Right renal pelvis (tissue), 4 donors: ENCODE measurements at regions not wholly inside any gene's neighbourhood (a gene's known extent, or its start where the extent isn't known, plus 50 kb on each side); places are given as distances from the start of the nearest gene placed in this dataset.

Experiments used
- DNase-seq, 4 donors: peaks; one replicate each; pipeline ENCODE4 v3.0.0-alpha.2; 2013; ENCODE audit warnings: low read depth in 4 of 4, low spot score in 3 of 4, missing footprints in 1 of 4

GRCh38 chr13:47374741-47375140, 477.9 kb upstream of the HTR2A start:
- DNase-seq, result no peak

DNA sequence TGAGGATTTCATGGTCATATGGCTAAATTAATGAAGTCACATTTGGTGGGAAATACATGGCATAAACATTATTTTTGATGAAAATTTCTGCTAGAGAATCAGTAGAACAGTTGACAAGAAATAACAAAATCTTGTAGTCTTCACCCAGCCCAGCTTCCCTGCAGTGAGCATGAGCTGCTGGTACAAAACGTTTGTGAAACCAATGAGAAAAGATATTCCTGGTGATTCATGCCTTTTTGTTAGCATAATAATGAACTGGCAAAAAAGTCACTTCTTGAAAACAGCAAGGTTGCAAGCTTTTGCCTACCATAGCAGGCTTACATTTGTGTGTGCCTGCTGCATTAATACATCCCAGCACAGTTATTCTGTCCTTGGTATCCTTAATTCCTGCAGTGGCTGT, 475.9 kb upstream of the HTR2A start:
- DNase-seq, result no peak

DNA sequence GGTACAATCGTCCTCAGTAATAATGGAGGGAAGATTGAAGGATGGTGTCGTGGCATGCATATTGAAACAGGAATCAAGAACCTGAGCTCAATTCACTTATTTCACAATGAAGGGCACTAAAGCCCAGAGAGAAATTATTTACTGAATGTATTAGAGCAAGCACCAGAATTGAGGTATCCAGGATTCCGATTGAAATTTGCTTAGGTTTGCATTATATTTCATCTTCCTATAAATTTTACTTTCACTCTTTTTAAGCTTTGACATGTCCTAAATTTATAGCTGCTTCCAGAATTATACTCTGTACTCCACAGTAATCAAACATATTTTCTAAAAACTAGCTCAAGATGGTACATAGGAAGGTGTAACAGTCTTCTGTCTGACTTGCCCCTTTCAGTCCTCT, 454.9 kb upstream of the HTR2A start:
- DNase-seq, result no peak

GRCh38 chr13:47350334-47351124, 453.7 kb upstream of the HTR2A start:
- DNase-seq, result no peak

DNA sequence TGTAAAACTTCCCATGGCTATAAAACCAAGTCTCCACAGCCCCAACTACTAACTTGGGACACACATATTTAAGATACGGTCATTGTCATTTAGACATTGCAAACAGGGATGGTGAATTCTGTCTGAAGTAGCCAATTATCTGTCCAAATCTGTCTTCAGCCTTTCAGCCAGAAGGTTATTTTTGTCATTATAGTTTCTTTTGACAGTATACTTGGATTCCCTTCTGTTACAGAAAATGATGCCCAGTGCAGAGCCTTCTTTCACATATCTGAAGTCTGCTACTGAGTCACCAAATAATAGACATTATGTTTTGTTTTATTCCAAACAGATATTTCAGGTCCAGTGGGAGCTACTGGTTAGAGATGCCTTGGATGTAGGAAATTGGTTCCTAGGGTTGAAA, 452.4 kb upstream of the HTR2A start:
- no peak for DNase-seq

- DNase-seq, result no peak
Observed at GRCh38 chr13:47337781-47338507, 441.1 kb upstream of the HTR2A start.

GRCh38 chr13:47334173-47334572, 437.3 kb upstream of the HTR2A start:
- DNase-seq, result no peak

GRCh38 chr13:47332149-47332548, 435.3 kb upstream of the HTR2A start:
- DNase-seq, result no peak

GRCh38 chr13:47330031-47330430, 433.2 kb upstream of the HTR2A start:
- DNase-seq, result no peak

DNA sequence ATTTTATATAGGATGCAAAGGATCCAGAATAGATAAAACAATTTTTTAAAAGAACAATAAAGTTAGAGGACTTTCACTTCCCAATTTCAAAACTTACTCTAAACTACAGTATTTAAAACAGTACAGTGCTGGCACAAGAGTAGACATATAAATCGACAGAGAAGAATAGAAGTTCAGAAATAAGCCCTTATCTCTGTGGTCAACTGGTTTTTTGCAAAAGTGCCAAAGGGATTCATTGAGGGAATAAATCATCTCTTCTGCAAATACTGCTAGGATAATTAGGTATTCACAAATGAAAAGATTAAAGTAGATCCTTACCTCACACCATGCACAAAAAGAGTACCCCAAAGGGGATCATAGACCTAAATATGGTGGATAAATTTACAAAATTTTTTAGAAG, 431.0 kb upstream of the HTR2A start:
- no peak for DNase-seq

- DNase-seq, result no peak
Observed at GRCh38 chr13:47326061-47326460, 429.2 kb upstream of the HTR2A start.

- no peak for DNase-seq
Observed at GRCh38 chr13:47317356-47317755, 420.5 kb upstream of the HTR2A start.

DNA sequence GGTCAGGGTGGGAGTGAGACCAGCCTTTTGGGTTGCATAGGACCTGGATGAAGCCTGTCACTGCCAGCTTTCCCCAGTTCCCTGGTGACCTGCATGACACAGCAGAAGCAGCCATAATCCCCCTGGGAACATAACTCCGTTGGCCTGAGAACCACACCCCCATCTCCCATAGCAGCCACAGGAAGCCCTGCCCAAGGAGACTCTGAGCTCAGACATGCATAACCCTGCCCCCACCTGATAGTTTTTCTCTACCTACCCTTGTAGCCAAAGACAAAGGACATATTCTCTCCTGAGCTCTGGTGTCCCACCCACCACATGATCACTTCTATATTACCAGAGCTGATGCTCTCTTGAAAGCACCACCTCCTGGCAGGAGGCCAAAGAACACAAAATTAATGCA, 413.5 kb upstream of the HTR2A start:
- DNase-seq, result no peak

DNA sequence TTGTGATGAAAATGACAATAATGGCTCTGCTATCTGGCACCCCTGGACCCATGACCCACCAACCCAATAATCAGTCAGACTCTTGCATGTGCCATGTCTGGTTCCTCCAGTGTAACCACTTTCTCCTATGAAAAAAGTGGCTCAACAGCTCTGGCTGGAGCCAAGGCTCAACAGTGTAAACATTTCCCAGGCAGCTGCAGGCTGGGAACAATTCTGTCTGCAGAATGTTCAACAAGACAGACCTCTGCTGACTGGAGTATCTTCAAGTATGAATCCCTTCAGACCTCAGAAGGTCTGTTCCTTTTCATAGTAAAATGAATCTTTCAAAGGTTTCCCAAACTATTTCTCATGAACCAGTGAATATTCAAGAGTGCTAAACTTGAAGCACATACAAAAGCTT, 410.1 kb upstream of the HTR2A start:
- no peak for DNase-seq

DNA sequence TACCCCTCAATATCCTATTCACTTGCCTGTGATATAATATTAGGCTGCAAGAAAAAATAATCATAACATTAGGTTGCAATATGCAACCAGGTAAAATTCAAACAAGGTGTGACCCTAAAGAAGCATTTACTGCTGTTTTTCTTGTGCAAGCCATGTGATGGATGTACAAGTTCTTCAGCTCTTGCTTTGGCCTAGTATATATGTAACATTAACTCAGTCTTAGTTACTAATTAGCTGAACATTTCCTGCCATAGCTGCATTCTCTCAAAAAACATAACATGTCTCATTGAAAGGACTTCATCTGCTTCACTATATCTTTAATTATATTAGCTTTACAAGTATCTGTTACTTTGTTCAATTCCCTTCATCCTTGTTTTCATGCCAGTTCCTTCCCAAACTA, 406.8 kb upstream of the HTR2A start:
- DNase-seq, result no peak

- DNase-seq, result no peak
Observed at GRCh38 chr13:47299304-47299703, 402.5 kb upstream of the HTR2A start.

DNA sequence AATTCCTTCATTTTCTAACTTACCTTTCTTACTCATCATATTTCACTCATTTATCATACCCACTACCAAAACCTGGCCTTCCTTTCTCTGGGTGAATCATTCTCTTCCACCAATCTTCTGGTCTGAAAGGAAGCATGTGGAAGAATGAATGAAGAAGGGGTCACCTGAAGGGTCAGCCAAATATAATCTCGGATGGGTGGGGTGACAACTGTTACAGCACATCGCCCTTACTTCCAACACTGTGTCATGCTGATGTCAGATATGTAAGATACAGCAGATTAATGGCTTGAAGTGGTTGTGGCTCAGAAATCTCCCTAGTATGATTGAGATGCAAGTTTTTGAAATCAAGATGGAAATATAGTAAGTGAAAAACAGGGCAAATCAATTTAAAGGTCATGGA, 401.7 kb upstream of the HTR2A start:
- DNase-seq, result no peak

DNA sequence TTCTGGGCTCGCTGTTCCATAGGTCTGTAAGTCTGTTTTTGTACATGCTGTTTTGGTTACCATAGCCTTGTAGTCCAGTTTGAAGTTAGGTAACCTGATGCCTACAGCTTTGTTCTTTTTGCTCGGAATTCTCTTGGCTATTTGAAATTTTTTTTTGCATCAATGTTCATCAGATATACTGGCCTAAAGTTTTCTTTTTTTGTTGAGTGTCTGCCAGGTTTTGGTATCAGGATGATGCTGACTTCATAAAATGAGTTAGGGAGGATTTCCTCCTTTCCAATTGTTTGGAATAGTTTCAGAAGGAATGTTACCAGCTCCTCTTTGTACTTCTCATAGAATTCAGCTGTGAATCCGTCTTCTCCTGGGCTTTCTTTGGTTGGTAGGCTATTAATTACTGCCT, 397.8 kb upstream of the HTR2A start:
- DNase-seq, result no peak

DNA sequence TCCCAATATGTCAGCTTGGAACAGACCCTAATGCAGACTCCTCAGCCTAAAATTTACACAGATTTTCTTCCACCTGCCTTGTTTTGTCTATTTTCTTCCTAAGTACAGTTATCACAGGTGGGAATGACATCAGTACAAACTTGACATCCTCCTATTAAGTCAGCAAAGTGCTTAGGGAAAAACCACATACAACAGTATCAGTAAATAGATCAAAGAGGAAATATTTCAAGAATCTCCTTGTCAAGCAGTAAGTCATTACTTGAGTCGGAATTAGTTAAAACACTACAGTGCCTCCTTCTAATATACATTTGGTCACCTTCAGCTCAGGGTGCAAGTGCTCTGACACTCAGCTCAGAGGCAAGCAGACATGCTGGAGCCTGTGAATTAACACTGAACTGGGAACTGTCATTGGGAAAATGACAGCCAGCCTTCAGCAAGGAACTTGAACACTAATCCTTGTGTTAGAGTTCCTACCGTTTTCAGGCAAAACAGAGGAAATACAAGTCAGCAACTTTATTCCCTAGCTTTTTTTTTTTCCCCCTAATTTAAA, 394.3 kb upstream of the HTR2A start:
- DNase-seq, result no peak

DNA sequence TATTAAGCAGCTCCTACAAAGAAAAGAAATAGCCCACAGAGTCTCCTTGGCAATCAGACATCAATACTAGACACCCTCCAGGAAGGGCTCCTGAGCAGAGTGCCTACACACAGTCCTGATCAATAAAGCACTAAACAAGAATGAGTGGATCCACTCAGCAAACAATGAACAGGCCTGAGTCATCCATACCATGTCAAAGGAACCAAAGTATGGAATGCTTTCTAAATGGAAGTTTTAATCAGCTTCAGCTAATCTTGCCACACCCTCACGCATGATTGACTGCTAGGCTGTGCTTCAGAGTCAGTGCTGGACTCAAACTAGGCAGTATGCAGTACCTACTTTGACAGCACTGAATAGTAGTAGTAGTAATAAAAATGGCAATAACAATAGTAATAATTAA, 392.7 kb upstream of the HTR2A start:
- DNase-seq, result no peak

- no peak for DNase-seq
Observed at GRCh38 chr13:47288546-47288945, 391.7 kb upstream of the HTR2A start.

GRCh38 chr13:47287291-47287751, 390.5 kb upstream of the HTR2A start:
- DNase-seq, result no peak
